ENCODE measurements at regions not wholly inside any gene's neighbourhood (a gene's known extent, or its start where the extent isn't known, plus 50 kb on each side); places are given as distances from the start of the nearest gene placed in this dataset.

DNA sequence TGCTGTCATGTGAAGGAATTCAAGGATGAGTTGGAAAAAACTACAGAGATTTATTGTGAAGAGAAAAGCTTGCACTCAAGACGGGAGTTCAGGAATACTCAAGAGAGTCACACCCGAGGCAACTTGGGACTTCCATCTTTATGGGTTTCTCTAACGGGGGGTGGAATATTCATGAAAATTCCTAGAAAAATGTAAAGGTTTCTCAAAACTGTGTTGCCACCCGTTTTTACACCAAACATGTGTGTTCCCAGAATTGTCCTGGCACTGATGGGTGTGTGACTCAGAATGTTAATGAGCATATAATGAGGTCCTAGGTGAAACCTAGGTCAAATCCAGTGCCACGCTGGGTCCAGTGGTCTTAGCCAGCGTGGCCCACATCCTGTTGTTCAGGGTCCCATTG lies 381.5 kb downstream of the CDH26 start:
- TF ChIP-seq, protein P1, sequence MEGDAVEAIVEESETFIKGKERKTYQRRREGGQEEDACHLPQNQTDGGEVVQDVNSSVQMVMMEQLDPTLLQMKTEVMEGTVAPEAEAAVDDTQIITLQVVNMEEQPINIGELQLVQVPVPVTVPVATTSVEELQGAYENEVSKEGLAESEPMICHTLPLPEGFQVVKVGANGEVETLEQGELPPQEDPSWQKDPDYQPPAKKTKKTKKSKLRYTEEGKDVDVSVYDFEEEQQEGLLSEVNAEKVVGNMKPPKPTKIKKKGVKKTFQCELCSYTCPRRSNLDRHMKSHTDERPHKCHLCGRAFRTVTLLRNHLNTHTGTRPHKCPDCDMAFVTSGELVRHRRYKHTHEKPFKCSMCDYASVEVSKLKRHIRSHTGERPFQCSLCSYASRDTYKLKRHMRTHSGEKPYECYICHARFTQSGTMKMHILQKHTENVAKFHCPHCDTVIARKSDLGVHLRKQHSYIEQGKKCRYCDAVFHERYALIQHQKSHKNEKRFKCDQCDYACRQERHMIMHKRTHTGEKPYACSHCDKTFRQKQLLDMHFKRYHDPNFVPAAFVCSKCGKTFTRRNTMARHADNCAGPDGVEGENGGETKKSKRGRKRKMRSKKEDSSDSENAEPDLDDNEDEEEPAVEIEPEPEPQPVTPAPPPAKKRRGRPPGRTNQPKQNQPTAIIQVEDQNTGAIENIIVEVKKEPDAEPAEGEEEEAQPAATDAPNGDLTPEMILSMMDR (IDR thresholded peaks at IDR 0.05) = no peak
- TF ChIP-seq POLR2A (IDR thresholded peaks at IDR 0.05) = no peak

Data from uterus (tissue), 2 donors.